GM19455 (cell line): ENCODE measurements at regions not wholly inside any gene's neighbourhood (a gene's known extent, or its start where the extent isn't known, plus 50 kb on each side); places are given as distances from the start of the nearest gene placed in this dataset.

Experiments used
- ATAC-seq: cut with Tn5 transposase; IDR thresholded peaks from one replicate; pipeline ENCODE4 v1.9.1; 2021; ENCODE audit not compliant: unreplicated experiment

DNA sequence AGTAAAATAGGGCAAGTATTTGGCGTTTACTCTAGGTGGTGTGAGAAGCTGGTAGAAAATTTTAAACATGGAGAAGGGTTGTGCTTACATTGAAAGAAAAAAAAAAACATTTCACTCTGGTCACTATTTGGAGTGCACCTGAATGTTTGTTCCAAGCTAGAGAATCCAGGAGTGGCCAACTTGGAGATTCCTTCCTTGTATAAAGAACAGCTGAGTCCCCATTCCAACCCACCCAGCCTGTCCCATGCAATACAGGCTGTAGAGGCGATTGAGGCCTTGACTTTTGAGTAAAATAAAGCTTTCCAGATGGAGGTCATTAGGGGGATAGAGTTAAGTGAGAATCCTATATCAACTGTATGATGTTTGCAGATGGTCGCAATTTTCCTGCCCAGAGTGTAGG is 203.8 kb upstream of the SYT4 start:
- ATAC-seq, result no peak

DNA sequence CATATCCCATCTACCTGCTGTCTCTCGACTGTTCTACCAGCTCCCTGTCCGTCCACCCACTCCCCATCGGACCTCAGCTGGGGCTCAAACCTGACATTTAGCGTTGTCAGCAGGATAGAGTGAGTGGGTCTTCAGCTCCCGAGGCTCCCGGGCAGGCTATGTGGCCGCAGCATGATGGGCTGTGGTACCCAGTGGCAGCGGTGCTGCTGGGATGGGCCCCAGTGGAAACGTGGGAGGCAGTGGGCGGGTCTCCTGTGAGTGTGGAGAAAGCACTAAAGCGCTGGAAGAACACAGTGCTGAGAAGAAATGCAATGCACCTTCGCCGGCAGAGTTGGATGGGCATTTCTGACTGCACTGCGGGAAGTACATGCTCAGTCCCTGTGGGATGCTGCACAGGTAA is 204.8 kb upstream of the SYT4 start:
- ATAC-seq, result no peak

DNA sequence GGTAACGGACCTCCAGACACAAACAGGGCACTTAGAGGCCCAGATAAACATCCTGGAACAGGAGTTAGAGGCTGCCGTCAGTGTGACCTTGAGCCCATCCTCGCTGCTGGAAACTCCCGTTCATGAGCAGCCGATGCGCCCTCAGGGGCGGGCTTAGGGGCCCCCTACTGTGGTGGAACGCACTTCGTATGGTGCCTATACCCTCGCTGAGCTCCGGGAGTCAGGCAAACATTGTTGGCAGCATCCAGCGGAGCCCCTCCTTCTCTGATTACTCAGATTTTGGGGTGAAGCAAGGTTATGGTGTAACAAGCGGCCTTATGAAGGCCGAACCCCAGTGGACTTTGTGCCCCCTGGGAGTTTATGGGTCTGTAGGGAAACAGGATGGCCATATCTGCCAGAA is 205.3 kb upstream of the SYT4 start:
- ATAC-seq, result no peak

DNA sequence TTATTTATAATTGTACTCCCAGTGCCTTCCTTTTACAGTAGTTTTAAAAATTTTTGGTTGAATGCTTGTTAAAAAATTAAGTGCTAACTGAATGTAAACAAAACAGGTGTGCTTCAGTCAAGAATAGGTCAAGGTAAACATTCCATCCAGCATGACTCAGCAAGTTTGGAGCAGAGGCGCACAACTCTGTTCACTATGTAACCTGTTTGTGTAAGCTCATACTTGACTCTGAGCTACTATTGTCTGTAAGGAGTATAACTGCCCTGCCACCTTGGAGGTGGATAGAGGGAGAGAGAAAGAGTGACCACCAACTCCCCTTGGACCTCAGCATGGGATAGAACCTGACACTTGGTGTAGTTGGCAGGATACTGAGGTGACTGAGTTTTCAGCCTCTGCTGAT is 207.4 kb upstream of the SYT4 start:
- ATAC-seq, result no peak

DNA sequence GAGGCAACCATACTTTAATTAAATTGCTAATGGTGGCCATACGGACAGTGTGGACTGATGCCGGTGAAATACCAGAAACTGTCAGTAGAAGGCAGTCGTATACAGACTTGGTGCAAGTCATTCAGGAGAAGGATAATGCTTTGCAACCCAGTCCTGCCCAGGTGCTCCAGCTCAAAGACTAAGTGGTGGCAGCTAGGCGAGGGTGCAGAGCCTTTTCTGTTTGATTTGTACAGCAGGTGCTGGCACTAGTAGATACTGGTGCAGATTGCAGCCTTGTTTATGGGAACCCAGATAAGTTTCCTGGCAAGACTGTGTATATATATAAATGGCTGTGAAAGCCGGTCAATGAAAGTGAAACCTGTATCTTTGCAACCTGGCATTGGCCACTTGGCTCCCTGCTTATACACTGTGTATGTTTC is 208.3 kb upstream of the SYT4 start:
- ATAC-seq, result no peak

DNA sequence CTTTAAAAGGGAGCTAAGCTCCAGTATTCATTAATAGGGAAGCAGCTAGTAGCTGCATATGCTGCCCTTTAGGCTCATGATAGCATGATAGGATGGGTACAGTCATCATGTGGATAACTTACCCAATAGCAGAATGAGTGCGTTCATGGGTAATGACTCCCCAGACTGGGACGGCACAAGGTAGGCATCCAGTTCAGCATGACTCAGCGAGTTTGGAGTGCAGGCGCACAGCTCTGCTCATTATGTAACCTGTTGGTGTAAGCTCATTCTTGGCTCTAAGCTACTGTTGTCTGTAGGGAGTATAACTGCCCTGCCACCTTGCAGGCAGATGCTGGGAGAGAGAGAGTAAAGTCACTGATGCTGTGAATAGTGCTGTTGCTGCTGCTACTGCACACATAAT is 209.2 kb upstream of the SYT4 start:
- no peak for ATAC-seq

DNA sequence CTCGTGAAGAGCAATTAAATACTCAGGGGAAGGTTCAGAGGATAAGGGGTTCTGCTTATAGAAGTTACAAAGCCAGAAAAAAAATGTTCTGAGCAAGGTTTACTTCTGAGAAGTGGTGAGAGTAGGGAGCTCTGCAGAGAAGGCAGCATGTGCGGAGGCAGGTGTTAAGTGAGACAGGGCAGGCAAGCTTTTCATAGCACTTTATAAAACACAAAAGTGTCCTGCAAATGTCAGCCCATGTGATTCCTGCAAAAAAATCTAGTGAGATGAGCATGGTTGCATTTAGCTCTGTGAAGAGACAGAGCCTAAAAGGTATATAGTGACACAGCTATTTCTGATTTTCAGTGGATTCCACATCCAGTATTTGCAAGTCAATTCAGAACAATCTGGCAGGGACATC is 223.8 kb upstream of the SYT4 start:
- ATAC-seq, result no peak

DNA sequence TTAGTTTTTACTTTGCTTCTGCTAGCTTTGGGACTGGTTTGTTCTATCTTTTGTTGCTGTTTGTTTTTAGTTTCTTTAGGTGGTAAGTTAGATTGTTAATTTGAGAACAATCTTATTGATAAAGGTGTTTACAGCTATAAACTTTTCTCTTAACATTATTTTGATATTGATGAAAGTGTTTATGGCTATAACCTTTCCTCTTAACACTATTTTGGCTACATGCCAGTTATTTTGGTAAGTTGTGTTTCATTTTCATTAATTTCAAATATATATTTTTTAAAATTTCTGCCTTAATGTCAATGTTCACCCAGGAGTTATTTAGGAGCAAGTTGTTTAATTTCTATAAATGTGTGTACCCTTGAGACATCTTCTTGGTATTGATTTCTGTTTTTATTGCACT is 229.6 kb upstream of the SYT4 start:
- no peak for ATAC-seq

DNA sequence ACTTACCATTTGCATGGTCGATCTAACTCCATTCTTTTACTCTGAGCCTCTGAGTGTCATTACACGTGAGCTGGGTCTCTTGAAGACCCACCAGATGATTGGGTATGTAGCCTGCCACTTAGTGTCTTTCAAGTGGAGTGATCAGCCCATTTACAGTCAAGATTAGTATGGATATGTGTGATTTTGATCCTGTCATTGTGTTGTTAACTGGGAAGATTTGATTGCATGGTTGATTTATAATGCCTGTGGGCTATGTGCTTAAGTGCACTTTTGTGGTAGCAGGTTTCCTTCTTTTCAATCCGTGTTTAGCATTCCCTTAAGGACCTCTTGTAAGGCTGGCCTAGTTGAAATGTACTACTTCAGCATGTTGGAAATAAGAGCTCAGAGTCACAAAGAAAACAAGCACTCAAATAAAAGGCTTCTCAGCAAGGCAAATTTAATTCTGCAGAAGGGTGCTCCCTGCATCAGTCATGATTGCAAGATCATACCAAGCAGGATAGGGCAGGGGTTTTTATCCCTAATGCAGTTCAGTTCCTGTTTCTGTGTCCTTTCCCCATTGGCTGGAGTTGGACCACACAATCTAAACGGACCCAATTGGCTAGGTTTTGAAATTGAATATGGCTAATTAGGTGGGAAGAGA is 230.7 kb upstream of the SYT4 start:
- no peak for ATAC-seq

DNA sequence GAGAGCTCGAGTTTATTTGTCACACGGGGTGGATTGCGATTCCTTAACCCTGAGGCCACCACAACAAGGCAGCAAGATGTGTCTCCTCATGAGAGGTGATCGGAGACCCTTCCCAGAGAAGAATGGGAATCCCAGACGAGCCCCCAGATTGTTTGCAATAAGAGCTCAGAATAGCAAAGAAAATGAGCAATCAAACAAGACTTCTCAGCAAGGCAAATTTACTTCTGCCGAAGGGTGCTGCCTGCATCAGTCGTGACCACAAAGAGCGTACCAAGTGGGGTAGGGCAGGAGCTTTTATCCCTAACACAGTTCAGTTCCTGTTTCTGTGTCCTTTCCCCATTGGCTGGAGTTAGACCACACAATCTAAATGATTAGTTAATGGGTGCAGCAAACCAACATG is 237.5 kb upstream of the SYT4 start:
- ATAC-seq, result no peak

DNA sequence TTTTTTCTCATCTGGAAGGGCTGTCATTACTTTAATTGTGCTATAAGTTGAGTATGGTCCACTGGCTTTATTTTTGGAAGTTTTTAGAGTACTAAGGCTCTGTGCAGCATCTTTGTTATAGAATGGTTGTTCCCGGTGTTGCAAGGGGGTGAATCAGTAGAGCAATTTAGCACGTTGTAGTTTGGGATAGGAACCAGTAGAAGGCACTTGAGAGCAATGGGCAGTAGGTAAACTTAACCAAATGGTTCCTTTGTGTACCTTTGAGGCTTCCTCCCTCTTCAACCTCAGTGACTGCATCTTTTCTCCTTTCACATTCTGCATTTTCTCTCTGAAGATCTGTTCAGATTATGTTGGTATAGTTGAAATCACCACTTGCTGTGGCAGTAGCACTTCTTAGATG is 238.2 kb upstream of the SYT4 start:
- no peak for ATAC-seq

DNA sequence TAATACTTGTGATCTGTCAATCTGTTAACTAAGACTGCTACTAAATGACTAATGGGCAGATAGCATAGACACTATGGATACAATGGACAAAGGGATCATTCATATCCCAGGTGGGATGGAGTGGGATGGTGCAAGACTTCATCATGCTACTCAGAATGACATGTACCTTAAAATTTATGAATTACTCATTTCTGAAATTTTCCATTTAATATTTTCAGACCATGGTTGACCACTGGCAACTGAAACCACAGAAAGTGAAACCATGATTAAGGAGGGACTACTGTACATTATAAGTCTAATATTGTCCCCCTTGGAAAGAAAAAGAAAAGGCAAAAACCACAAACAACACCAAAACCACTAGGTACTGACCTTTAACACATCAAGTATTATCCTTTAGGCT is 247.0 kb upstream of the SYT4 start:
- ATAC-seq, result no peak

DNA sequence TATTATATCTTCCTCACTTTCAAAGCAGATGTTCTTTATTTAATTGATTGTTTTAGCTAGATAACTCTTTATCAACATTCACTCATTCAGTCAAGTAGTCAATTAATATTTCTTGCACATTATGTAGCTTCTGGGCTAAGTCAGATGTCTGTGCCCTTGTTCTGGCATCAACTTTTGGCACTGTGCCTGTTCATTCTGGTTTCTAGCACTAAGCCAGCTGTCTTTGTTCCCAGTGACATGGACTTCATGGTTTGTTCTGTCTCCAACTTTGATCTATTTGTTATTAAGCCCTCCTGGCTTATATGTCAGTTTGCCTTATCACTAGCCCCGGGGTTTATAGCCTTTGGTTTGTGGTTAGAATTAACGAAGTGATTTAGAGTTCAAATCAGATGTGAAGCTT is 247.9 kb upstream of the SYT4 start:
- no peak for ATAC-seq

DNA sequence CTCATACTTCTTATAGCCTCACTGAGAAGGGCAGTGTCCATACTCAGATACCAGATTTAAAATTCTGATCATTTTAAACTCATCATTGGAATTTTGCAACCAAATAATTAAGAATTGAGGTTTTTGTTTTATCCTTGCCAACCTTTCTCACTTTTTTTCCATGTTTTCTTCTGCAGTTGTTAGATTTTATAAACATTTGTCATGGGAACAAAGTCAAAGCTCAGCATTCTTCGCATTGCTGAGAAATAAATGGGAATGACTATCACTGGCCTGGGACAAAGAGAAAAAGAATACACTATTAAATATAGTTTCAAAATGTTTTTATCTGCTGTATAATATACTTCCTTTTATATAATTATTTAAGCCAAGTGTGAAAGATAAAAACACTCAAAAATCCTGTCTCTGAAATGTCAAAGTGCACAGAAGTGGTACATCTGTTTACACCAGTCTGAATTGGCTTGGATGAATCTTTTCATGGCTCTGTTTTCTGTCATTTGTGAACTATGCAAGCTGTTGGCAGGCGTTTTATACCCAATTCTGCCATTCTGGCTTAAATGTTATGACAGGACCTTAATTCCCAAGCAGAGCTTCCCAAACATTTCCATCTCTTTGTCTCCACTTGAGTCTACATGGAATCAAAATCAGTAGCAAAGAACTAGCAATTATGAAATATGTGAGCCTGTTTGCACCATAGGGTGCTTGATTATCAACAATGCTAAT is 249.3 kb upstream of the SYT4 start:
- ATAC-seq, result no peak

DNA sequence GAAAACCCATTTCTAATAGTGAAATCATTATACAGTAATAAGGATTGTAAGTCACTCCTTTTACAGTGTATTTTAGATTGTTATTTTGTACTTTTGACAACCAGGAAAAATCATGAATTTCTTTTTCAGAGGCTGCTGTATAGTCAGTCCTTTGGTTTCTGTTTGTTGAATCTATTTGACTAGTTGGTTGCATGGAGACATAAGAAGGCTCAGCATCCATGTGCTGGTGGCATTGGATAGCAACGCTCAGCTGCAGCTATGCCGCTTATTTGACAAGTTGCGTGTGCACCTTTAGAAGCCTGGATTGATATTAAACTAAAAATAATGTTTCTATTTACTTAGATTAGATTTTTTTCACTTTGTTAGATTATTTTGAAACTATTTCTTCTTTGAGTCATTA is 254.1 kb upstream of the SYT4 start:
- no peak for ATAC-seq

DNA sequence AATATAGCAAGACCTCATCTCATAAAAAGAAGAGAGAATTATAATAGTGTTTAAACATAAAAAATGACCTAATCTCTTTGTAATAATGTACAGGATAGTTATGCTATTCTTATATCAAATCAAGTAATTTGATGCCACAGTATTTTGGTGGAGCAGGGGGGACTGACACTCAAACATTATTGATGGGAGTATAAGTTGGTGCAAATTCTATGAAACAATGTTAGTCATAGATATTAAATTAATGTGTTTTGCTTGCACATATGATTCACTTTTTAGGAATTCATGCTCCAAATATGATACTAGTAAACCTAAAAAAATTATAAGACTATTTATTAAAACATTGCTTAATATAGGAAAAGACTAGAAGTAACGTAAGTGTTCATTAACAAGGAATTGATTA is 256.1 kb upstream of the SYT4 start:
- no peak for ATAC-seq

DNA sequence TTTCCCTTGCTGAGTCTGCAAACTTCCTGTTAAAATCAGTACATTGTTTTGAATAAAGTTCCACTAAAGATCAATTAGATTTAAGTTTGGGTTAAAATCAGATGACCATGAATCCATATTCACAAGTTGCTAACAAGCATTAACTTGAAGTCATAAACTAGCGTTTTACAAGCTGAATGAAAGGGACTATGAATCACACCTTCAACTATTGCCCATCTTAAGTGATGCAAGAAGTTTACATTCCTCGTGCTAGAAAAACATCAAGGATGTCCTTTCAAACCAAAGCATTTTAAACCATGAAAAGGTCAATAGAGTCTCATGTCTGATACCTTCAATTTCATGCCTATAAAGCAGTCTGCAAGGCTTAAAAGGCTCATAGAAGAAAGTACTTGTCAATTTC is 257.2 kb upstream of the SYT4 start:
- no peak for ATAC-seq

DNA sequence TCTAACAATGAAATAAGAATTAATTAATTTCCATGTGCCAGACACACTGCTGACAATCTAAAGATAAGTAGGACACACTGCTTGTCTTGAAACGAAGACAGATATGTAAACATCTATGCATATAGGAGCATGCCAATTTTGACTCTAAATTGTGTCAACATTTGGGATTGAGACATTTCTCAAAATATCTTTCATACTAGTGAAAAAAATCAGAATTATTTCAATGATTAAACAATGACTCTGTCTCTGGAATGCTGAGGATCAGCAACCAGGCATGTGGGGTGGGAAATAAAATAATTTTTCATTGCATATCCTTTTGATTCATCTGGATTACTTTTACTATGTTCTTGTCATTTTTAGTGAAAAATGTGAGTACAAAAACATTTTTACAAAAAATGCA is 262.6 kb upstream of the SYT4 start:
- ATAC-seq, result no peak

DNA sequence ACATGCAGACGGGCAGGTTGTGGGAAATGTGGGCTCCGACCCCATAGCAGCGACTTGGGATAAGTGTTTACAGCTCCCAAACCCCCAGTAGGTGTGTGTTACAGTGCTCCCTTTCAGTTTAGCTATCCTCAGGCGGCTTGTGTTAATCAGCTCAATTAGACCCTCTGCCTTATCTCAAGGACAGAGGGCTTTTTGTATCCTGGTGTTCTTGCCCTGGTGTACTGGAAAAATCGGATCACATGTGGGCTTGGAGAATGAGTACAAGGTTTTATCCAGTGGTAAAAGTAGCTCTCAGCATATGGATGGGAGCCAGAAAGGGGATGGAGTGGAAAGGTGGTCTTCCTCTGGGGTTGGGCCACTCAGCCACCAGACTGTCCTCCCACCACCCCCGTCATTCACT is 264.7 kb upstream of the SYT4 start:
- ATAC-seq, result no peak

DNA sequence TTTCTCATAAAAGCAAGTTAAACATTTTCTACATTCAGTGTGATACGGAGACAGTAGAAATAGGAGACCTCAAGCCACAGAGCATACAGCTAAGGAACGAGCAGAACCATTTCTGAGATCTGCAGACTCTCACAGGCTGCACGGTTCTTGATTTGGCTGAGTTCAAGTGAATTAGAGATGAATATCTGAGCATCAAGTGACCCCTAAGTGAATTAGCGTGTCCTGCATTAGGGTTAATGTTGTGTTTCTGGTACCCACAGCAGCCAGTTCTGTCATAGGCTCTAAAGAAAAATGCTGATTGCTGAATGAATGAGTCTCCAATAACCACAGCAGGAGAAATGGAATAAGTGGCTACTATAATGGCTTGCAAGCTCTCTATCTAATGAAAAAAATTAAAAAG is 265.9 kb upstream of the SYT4 start:
- no peak for ATAC-seq

DNA sequence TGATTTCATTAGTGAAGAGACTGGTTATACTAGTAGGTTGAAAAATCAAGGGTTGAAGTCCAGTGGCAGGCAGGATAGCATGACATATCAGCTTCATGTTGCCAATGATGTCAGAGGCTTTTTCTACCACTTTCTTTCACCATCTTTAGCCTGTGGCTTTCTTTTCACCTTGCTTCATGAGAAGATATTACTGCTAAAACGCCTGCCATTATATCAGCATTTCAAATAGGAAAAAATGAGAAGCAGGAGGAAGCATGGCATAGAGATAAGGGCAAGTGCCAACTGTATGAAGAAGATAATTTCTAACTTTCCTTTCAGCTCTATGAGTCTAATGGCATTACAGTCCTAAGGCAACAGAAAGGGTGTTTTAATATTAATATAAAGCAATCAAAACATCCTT is 270.2 kb upstream of the SYT4 start:
- ATAC-seq, result no peak

DNA sequence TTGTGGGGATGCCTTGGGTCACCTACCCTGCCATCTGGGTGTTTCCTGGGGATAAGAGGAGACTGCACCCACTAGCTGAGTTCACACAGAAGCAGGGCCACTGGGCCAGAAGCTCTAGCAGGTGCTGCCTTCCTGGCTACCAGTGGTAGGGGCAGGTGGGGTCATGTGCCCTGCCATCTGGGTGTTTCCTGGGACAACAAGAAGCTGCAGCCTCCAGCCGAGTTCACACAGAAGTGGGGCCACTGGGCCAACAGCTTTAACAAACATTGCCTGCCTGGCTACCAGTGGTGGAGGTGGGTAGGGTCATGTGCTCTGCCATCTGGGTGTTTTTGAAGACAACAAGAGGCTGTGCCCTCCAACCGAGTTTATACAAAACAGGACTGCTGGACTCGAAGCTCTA is 282.2 kb upstream of the SYT4 start:
- no peak for ATAC-seq

DNA sequence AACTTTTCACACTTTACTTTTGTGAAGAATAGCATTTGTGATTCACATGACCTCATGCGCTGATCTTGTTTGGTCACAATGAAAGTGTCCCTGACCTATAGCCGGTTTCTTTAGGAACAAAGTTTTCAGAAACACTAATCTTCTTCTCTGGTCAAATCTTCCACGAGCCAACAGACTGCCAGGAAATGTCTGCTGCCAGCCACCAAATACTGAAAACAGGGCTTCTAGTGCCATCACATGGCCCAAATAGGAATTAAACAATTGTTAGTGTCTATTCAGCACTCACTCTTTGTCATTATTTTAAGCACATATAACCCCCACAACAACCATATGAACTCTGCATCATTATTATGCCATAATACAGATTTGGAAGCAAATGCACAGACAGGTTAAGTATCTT is 286.5 kb upstream of the SYT4 start:
- ATAC-seq, result no peak
